ENCODE measurements at regions not wholly inside any gene's neighbourhood (a gene's known extent, or its start where the extent isn't known, plus 50 kb on each side); places are given as distances from the start of the nearest gene placed in this dataset.

DNA sequence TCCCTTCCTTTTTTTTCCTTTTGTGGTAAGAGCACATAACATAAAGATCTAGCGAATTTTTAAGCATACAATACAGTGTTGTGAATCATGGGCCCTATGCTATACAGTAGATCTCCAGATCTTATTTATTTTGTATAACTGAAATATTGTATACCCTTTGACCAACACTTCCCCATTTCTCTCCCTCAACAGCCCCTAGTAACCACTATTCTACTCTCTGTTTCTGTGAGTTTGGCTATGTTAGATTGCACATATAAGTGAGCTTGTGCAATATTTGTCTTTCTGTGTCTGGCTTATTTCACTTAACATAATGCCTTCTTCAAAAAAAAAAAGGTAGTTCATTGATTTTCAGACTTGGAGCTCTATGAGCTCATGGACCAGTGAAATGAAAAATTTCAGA is 180.5 kb downstream of the C11orf91 start:
- DNase-seq, result no peak

DNA sequence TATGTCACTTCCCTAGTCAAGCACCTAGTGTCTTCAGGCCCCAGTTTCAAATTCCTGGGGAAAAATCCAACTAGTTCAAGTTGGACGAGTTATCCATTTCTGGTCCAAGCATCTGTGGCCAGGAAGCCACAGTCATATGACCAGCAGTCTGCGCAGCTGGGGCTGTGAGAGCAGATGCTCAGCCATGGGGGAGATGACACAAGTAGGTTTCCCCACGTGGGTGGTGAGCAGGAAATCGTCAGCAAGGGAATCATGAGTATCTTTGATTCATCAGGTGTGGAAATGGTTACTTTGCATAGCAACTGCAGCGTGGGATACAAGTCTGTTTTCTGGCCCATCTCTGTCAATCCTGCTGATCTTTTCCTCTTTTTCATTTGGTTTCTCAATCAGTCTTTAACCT is 185.3 kb downstream of the C11orf91 start:
- DNase-seq, result no peak

DNA sequence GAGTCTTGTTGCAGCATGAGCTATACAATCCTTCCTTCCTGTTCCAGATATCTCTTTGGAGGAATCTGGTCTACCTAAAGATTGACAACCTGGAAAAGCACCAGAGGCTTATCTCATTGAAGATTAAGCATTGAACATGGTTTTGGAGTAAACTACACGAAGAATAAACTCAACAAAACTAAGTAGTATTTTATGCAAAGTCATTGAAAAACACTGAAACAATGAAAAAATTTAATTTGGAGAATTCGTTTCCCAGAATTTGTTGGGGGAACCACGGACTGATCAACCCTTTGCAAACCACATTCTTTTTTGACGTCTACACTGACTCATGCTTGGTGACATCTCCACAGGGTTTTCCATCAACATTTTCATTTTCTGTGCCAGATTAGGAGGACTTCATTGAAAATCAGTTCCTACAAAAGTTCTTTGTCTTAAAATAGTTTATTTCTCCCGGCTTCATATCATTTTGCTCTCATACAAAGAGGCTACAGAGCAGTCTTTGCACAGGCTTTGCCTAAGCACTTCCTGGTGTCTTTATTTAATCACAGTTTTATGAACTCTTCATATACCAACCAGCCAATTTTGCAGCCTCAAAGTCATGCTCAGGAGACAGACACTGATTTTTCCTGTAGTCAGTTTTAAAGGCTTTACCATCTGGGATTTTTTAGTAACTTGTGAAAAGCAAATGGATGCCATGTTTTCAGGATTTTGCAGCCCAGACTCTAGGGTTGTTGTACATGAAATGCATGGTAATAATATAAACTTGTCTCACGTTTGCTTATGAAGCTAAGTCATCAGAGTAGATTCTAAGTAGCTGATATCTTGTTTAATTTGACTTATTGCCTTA is 186.3 kb downstream of the C11orf91 start:
- DNase-seq, result no peak

DNA sequence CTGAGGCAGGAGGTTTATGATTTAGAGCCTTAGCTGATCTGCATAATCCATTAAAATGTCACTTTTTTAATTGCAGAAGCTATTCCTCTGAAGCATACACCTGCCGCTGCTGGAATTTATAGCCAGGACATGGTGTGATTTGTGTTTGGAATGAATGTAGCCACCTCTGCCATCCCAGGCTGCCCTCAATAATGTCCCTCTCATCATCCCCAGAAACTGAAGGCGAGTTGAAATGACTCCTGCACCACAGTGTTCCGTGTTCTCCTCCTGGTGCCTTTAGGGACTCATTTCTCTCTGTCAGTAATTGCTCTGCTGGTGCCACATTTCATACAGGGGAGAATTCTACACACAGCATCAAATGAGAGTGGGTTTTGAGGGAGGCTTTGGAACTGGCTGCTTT is 191.0 kb downstream of the C11orf91 start:
- DNase-seq, result no peak

DNA sequence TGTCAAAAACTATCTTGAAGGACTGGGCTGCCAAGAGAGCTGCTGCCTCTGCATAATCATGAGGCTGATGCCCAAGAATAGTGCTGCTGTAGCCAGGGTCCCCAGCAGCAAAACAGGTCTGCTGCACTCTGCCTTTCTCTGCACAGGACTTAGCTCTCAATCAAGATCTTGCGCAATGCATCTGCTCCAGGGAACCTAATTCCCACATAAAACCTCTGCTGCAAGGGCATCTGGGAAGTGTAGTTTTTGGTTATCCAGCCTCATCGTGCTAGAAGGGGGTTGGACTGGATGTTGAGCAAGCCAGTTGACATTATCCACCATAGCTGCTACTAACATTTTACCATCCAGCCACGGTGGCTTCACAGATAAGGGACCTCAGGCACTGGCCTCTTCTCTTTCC is 192.7 kb downstream of the C11orf91 start:
- DNase-seq, result no peak

DNA sequence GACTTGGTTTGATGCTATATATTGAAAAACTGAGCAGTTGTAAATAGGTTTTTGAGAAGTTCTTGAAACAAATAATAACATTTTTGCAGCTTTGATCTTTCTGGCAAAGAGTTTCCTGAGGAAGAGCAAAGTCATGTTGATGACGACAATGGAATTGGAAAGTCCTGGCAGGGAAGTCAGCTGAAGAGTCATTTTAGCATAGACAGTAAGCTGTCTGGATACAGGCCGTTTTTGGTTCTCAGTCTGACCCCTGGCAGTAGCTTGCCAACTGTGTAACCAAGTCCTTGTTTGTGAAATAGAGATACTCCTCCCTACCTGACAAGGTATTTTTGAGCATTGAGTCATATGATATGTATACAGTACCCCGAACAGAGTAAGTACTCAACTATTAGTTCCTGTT is 193.3 kb downstream of the C11orf91 start:
- no peak for DNase-seq

DNA sequence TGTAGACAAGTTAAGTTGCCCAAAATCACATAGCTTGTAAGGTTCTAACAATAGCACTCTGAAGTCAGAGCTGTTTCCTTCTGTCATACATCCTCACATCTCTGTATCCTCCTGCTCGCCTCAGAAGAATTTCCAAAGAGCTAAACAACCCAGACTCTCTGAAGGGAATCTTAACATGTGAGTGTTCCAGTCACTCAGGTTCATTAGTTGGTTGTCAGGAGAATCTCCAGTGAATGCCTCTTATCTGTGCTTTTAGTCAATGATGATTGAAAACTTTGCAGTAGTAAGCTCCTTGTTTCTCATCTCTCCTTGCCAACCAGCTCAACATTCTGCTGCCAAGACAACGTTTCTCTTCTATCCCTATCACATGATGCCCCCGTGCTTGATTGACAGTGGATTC is 195.5 kb downstream of the C11orf91 start:
- DNase-seq, result no peak

DNA sequence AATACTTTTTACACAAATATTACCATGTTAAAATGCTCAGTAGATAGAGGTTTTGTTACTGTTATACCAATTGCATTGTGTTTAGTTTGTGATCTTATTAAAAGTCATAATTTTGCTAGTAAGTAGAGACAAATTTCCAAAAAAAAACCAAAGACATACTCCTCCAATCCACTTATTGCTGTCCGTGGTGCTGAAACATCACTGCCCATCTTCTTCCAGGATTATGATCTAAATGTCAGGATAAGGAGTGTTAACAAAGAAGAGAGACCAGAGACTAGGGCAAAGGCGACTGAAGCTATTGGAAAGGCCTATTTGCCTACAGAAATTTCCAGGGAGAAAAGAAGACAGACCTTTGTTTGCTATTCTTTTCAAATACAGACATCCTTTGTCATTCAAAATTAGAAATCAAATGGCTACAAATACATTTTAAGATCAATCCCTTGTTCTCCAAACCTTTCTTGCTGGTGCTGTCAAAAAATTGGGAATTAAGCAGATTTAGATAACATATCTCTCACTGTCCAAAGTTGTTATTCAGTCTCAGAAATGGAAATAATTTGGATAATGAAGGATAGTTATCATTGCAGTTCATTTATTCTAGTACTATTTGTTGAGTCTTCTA is 199.7 kb downstream of the C11orf91 start:
- DNase-seq, result no peak

DNA sequence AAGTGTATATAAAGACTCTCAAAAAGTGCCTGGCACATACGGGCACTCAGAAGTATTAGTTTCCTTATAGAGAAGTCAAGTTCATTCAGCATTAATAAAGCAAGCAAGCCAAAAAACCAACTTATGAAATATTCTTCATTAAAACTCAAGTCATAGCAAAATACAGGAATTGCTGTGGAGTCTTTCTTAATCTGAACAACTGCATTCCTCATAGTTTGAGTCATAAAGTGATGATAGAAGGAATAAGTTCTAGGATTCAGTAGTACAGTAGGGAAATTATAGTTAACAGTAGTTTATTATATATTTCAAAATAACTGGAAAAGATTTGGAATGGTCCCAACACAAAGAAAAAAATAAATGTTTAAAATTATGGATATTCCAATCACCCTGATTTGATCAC is 200.3 kb downstream of the C11orf91 start:
- no peak for DNase-seq

DNA sequence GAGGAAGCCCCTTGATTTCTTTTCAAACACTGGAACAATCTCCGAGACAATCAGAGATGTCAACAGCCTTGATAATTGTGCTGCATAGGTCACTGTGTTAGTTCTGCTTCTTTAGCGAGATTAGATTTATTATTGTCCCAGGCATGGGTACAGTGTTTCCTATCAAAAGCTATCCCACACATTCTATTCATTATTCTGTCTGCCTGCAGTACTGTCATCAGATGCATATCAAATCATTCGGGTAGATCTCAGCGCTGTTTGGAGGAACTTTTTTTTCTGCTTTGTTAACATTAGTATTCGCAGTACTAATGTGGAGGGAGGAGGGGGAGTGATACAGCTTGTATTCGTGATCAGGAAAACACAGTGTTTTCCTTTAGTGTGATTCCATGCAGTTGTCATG is 208.0 kb downstream of the C11orf91 start:
- no peak for DNase-seq

DNA sequence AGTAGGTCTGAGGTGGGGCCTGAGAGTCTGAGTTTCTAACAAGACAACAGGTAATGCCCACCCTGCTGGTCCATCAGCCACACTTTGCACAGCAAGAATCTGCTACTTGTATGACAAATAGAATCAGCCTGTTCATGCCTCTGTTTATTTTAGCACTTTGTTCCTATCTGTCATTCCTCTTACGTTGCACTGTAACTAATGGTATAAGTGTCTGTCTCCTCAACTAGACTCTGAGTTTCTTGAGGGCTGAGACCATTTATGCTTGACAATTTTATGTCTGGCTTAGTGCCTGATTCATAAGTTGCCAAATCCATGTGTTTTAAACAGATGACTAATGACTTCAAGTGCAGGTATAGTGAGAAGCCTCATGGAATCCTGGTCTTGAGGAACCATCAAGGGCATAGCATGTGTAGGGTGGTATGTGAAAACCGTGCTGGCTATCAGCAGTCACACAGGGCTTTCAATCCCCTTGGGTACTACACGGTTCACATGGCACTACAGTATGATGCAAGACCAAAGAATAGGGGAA is 209.7 kb downstream of the C11orf91 start:
- no peak for DNase-seq

DNA sequence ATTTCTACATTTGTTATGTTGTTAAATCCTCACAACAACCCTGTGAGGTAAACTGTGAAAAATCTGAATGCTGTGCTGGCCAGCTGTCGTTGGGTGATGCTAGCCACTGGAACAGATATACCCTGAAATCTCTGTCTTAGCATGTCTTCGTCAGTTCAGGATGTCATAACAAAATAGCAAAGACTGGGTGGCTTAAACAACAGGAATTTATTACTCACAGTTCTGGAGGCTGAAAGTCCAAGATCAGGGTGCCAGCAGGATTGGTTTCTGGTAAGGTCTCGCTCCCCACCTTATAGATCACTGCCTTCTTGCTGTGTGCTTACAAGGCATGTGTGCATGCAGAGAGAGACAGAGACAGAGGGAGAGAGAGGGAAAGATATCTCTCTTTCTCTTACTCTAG is 211.7 kb downstream of the C11orf91 start:
- DNase-seq, result no peak

DNA sequence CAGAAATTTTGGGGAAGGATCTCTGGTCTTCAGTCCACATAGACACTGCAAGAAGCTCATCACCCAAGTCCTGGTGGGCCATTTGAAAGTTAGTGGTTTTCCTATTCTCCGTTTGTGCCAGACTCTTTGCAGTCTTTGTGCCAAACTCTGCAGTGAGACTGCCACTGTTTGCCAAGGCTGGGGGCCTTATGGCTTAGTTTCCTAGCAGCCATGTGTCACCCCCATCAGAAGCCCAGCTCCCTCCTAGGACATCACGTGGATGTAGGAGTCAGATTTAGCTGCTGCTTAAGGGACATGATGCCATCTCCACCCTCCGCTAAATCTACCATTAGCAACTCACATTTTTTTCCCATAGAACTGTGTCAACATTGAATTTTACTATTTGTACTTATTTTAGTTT is 220.0 kb downstream of the C11orf91 start:
- DNase-seq, result no peak

DNA sequence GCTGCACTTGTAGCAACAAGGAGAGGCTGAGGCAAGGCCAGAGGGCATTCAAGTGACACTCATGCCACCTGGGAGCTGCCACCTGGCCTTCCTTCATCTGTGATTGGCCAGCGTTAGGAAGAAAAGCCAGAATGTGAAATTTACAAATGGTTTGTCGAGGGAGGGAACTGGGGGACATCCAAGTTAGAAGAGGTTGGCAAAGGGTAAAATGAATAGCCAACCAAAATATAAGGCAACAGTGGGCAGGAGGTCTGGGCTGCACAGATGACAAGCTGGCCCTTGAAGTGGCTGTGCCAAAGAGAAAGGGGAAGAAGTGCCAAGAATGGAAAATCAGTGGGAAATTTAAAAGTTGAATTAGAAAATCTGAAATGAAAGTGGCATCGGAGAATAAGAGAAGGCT is 221.4 kb downstream of the C11orf91 start:
- no peak for DNase-seq

DNA sequence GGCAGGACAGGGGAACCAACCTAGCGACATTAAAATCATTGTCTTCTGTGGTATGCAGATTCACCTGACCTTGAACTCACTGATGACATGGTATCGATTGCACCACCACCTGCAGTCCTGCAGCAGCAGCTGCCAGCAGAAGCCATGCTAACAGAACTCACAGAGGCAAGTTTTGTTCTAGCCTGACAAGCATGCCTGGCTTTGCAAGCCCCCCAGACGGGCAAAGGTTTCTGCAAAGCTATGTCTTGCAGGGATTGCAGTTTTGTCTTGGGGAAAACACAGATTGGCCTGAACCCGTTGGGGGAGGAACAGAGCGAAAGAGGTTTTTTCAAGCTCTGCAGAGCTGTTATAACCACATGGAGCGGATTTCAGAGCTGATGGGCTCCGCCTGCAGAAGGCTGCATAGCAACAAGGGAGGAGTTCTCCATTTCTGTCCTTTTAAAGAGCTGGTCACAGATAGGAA is 221.0 kb downstream of the HIPK3 start:
- no peak for DNase-seq

DNA sequence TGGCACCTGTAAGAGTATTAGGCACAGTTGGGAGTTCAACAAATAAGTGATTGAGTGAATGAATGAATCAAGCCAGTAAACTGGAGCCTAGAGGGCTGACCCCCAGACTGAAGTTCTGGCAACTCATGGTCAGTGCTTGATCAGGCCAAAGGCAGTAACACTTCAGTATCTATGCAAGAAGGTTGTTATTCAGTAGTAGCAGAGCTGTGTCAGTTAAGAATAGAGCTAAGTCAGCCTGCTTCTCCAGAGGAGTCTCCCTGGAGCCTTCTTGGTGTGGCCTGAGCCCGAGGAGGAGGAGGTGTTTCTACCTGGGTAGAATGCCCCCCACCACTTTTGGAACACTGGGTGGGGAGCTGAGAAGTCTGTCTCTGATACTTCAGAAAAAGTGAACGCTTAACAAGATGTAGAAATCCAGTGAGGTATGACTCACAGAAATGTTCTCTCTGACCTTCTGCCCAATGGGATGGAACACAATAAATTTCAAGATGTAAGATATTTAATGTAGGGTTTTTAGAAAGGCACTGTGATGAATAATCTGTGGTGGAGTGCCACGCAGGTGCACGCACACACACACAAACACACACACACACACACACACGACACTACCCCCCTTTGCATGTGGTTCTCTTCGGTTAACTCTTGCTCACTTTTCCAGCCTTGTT is 219.9 kb downstream of the HIPK3 start:
- no peak for DNase-seq

DNA sequence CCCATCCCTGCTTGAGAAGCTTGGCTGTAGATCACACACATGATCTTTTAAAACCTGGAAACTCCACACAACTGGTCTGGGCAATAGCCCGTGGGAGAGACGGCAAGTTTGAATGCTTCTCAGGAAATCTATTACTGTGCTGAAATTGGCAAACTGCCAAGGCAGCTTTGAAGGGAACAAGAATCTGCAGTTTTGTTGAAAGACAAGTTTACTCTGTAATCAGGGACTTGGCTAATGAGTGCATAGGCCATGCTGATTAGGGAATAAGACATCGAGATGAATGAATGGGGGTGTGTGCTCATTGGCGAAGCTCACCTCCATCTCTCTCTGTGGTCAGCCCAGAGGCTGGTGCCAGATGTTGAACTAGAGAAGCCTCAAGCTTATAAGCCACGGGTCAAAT is 218.8 kb downstream of the HIPK3 start:
- no peak for DNase-seq

DNA sequence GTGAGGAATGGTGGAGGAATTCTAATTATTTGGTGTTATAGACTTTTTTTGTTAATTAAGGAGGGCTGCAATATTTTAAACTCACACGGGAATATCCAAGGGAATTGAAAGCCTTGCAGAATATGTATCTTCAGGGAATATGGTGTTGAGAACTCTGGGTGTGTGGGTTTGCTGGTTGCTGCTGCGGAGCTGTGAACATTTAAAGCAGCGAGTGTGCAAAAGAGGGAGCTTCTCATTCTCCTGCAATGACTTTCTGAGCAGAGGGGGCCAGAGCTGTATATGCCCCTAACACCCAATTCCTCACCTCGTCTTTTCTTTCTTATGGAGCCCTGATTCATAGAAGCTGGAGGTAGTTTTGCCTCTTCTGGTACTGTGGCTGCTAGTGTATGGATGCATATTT is 217.7 kb downstream of the HIPK3 start:
- no peak for DNase-seq

DNA sequence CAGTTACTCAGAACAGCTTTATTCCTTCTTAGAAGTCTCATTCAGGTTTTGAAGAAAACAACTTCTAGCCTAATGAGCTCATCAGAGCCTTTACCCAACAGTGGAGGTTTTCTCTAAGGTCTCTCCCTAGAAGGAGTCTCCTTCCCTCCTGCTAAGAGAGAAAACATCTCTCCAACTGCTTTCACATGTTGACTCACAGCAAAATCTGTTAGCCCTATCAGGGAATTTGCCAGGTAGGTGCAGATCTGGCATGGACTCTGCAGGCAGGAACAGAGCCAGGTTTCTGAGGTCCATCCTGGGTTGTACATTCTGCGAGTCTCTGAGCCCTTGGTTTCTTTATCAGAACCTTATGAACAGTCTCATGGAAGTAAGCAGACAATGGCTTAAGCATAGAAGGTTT is 214.4 kb downstream of the HIPK3 start:
- no peak for DNase-seq

DNA sequence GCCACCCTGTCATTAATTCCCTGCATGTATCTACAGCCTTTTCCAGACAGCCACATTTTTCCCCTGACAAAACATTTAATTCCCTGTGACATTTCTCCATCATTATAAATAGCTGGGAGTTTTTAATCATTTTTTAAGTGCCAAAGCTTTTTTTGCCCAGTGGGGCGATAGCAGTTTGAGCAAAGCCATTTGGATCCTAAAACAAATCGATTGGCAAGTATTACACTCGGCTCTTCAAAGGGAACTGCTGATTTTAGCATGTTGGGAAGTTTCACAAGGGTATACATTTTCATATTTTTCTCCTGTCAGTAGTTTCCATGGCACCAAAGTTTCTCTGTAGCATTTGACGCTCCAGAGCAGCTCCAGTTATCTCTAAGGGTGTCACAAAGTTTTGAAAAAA is 210.8 kb downstream of the HIPK3 start:
- no peak for DNase-seq

DNA sequence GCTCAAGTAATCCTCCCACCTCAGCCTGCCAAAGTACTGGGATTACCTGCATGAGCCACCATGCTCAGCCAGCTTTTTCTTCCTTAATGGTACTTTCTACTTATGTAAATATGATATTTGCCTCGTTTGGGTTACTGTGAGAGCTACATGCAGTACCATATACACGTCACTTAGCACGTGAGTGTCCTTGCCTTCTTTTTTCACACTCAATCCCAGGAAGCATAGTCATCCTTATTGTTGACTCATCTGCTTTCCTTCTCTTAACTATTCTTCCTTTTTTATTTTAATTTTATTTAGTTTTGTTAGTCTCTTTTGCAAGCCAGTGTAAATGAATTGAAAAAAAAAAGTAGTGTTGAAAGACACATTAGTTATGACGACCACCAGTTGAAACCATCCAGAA is 205.9 kb downstream of the HIPK3 start:
- no peak for DNase-seq

DNA sequence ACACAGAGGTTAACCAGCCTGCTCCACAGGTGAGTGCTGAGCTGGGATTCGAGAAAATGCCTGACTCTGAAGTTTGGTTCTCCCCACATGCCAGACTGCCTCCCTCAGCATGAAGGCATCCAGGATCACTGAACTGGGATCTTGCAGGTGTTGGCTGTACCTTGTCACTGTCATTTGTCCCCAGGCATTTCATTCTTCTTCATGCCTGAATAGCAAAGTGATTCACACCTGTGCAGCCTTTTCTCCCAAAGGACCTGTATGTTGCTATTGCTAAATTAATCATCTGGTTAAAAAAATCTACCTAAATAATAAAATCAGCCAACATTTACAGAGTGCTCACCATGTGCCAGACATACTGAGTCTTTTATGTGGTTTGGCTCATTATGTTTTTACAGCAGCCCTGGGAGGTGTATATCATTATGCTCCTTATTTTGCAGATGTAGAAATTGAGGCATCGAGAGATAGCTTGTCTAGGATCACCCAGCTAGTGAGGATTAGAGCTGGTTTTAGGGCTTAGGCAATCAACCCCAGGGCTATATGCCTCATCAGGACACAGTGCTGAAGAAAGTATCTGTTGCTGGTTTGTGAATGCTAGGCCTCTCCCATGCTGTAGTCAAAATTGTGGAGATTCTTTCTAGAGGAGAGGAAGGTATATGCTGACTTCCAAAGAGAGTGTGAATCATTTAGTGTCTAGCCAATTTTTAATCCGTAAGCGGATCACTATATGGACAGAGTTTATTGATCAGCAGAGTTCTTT is 204.4 kb downstream of the HIPK3 start:
- no peak for DNase-seq

DNA sequence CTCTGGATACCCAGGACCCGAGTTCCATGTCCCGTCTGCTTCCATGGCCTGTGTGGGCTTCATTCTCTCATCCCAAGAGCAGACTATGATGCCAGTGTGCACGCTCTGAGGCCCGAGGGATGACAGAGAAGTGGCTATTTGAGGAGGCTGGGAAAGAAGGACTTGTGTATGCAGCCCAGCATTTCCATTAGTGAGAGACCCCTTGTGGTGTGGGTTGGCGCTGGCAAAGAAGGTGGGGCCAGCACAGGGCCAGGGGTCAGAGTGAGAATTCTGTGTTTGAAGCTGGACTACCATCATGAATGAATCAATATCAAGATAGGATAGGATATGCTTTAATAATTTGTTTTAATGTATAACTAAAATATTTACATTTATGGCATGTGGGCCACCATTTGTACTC is 200.8 kb downstream of the HIPK3 start:
- DNase-seq, result no peak
